HUES48 (cell line): ENCODE measurements at regions not wholly inside any gene's neighbourhood (a gene's known extent, or its start where the extent isn't known, plus 50 kb on each side); places are given as distances from the start of the nearest gene placed in this dataset.

Source experiments
- H3K27ac ChIP-seq: one replicate; pipeline ENCODE4 v1.7.0; 2013; ENCODE audit warnings: low read depth, low read length, inconsistent platforms
- H3K27me3 ChIP-seq: 2 replicates; pipeline ENCODE4 v1.6.1; 2013; ENCODE audit warnings: mild to moderate bottlenecking, low read length; ENCODE audit not compliant: control insufficient read depth, insufficient read depth
- H3K36me3 ChIP-seq: 2 replicates; pipeline ENCODE4 v1.6.1; 2013; ENCODE audit warnings: low read length; ENCODE audit not compliant: control insufficient read depth, insufficient read depth
- H3K4me1 ChIP-seq: 2 replicates; pipeline ENCODE4 v1.6.1; 2013; ENCODE audit warnings: mild to moderate bottlenecking, low read length; ENCODE audit not compliant: control insufficient read depth, insufficient read depth
- H3K4me3 ChIP-seq: 2 replicates; pipeline ENCODE4 v1.5.1; 2013; ENCODE audit warnings: mild to moderate bottlenecking, low read depth, low read length
- H3K9ac ChIP-seq: 2 replicates; pipeline ENCODE4 v1.6.1; 2013; ENCODE audit warnings: mild to moderate bottlenecking, low read depth, low read length, moderate library complexity
- H3K9me3 ChIP-seq: 2 replicates; pipeline ENCODE4 v1.6.1; 2013; ENCODE audit warnings: low read length; ENCODE audit not compliant: control insufficient read depth, insufficient read depth

DNA sequence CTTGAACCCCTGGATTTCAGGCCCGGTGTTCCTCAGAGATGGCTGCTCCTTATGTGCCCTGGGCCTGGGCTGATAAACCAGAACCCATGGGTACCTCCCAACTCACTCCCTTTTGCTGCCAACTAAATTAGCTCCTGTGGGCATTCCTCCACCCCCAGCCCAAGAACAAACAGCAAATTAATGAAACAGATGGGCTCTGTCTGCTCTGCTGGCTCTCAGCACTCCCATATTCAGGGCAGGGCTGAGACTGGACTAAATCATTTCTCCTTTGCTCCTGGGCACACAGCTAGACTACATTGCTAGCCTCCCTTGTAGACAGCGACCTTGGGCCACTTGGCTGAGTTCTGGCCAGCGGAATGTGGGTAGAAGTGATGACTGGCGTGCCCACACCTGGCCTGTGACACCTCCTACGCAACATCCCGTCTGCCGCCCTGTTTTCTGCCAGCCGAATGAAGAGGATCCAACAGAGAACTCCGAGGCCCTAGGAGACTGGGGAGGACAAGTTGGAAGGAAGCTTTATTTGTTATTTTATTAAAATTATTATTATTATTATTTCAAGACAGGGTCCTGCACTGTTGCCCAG is 101.9 kb upstream of the DISP3 start:
- no peak overlapping the region for H3K27ac ChIP-seq
- no peak overlapping the region for H3K9ac ChIP-seq
- no peaks in the 10 kb centered on the region for H3K36me3 ChIP-seq
- H3K4me3 ChIP-seq: no peak overlapping the region
- H3K4me1 ChIP-seq: peaks cover 7% of the 10 kb centered on the region; the same call in 1 of the 2 replicates
- H3K9me3 ChIP-seq: no peaks in the 10 kb centered on the region
- no peaks in the 10 kb centered on the region for H3K27me3 ChIP-seq

DNA sequence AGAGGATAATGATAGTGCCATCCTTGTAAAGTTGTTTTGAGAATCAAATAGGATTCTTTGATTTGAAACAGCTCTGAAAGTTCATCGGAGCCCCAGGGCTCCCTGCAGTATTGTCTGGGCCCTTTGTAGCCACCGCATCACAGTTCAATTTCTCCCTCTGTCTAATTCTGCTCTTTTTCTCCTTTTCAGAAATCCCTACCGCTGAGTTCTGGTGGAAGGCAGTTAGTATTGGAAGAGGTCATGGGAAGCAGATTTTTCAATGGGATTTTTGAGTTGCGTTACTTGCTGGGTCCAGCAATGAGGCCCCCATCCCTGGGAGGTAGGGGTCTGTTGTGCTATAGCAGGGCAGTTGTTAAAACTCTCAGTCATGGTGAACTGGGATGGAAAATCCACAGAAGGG is 101.0 kb upstream of the DISP3 start:
- H3K9ac ChIP-seq: no peak overlapping the region
- 0 out of 2 replicates have a peak, but pooled peaks cover 4% of the 10 kb centered on the region for H3K4me1 ChIP-seq
- H3K36me3 ChIP-seq: no peaks in the 10 kb centered on the region
- no peak overlapping the region for H3K27ac ChIP-seq
- no peaks in the 10 kb centered on the region for H3K9me3 ChIP-seq
- no peaks in the 10 kb centered on the region for H3K27me3 ChIP-seq
- H3K4me3 ChIP-seq: no peak overlapping the region

DNA sequence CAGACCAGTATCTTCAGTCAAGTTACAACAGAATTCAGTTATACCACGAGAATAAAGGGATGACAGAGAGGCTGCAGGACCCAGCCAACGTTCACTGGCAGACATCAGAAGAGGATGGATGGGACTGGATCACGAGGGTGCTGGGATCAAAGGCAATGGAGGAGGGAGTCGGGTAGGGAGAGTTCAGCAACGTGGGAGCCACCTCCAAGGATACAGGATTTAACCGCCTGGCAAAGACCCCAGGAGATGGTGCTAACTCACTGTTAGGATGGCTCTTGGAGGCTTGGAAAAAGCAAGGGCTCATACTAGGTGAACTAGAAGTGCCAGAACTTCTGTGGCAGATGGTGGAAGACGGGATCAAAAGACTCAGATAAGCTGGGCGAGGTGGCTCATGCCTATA is 99.1 kb upstream of the DISP3 start:
- H3K9me3 ChIP-seq: no peaks in the 10 kb centered on the region
- H3K27me3 ChIP-seq: no peaks in the 10 kb centered on the region
- no peaks in the 10 kb centered on the region for H3K36me3 ChIP-seq
- H3K27ac ChIP-seq: no peak overlapping the region
- H3K4me1 ChIP-seq: no peaks in the 10 kb centered on the region
- no peak overlapping the region for H3K9ac ChIP-seq
- no peak overlapping the region for H3K4me3 ChIP-seq

DNA sequence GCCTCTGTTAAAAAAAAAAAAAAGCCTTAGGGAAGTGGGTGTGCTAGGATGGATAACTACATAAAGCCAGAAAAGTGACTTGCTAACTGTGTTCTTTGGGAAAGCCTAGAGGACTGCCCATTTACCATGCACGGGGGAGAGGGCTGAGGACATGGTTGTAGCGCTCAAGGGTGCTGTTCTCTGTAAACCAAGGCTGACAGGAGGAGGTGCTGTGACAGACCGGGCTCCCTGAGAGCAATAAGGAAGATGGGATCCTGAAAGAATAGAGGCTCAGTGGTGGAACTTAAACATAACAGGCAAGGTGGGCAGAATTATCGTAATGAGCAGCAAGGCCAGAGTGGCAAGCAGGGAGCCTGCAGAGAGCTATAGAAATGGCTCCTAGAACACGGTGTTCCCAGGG is 98.5 kb upstream of the DISP3 start:
- no peaks in the 10 kb centered on the region for H3K36me3 ChIP-seq
- no peaks in the 10 kb centered on the region for H3K9me3 ChIP-seq
- no peak overlapping the region for H3K27ac ChIP-seq
- H3K9ac ChIP-seq: no peak overlapping the region
- no peaks in the 10 kb centered on the region for H3K27me3 ChIP-seq
- H3K4me1 ChIP-seq: no peaks in the 10 kb centered on the region; the same call in 1 of the 2 replicates
- H3K4me3 ChIP-seq: no peak overlapping the region

DNA sequence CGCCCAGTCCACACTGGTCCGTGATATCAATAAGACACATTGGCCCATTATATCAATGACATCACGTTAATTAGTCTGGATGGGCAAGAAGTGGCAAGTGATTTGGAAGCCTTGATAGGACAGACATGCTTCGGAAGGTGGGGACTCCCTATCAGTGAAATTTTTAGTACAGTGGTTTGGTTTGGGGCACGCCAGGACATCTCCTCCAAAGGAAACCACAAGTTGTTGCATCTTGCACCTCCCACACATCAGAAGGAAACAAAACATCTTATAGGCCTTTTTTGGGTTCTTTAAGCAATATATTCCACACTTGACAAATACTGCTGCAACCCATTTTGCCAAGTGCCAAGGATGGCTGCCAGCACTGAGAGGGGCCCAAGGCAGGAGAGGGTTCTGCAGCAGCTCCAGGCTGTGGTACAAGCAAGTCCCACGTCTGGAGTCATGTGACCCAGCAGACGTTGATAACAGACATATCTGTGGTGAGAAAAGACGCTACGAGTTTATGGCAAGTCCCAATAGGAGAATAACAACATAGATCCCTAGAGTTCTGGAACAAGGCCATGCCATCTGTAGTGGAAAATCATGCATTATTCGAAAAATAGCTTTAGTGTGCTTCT is 95.3 kb upstream of the DISP3 start:
- no peak overlapping the region for H3K27ac ChIP-seq
- H3K4me3 ChIP-seq: no peak overlapping the region
- H3K4me1 ChIP-seq: no peaks in the 10 kb centered on the region; the same call in 1 of the 2 replicates
- no peak overlapping the region for H3K9ac ChIP-seq
- no peaks in the 10 kb centered on the region for H3K36me3 ChIP-seq
- no peaks in the 10 kb centered on the region for H3K9me3 ChIP-seq
- no peaks in the 10 kb centered on the region for H3K27me3 ChIP-seq

DNA sequence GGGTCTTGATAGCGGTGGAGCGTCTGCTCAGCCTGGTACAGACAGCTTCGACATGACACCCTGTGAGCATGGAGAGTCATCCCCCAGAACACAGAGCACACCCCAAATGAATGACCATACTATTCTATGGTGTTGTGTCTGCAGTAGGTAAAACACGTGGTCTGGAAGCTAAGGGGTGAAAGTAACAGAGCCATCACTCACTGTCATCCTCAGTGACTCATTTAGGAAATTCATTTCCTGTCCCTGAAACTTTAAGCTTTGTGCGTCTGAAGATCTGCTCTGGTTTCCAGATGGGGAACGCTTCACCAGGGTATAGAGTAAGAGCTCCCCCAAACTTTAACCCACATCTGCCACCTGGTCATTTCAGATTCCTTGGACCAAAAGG is 94.8 kb upstream of the DISP3 start:
- no peak overlapping the region for H3K4me3 ChIP-seq
- H3K4me1 ChIP-seq: no peaks in the 10 kb centered on the region; the same call in 1 of the 2 replicates
- H3K9ac ChIP-seq: no peak overlapping the region
- H3K36me3 ChIP-seq: no peaks in the 10 kb centered on the region
- no peaks in the 10 kb centered on the region for H3K9me3 ChIP-seq
- H3K27ac ChIP-seq: no peak overlapping the region
- no peaks in the 10 kb centered on the region for H3K27me3 ChIP-seq

DNA sequence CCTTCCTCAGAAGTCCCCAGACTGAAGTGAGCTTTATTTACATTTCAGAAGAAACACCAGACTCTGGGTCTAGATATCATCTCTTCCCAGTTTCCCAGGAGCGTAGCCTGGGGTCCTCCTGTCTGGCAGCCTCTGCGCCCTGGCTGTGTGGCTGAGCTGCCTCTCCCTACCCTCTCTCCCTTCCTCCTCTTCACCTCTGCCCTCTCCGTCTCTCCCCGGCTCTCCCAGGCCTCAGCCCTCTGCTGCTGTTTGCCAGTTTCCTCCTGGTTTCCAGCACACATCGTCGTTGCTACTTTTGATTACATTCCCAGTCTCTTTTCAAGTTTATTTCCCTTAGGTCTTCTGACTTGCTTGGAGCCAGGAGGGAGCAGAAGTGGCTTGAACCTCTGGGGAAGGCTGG is 91.1 kb upstream of the DISP3 start:
- peaks cover 5% of the 10 kb centered on the region for H3K4me1 ChIP-seq
- H3K9ac ChIP-seq: no peak overlapping the region
- no peaks in the 10 kb centered on the region for H3K36me3 ChIP-seq
- no peaks in the 10 kb centered on the region for H3K27me3 ChIP-seq
- no peak overlapping the region for H3K27ac ChIP-seq
- no peaks in the 10 kb centered on the region for H3K9me3 ChIP-seq
- no peak overlapping the region for H3K4me3 ChIP-seq

DNA sequence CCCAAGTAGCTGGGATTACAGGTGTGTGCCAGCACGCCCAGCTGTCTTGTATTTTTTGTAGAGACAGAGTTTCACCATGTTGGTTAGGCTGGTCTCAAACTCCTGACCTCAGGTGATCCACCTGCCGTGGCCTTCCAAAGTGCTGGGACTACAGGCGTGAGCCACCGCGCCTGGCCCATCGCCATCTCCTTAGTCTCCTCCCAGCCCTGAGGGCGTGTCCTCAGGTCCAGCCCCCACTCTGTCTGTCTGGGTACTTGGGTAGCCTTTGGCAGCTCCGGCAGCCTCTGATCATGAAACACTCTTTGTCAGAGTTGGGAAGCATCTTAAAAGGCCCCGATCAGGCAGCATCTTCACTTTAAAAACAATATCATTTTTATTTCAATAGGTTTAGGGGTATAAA is 90.3 kb upstream of the DISP3 start:
- H3K4me3 ChIP-seq: no peak overlapping the region
- no peak overlapping the region for H3K27ac ChIP-seq
- no peak overlapping the region for H3K9ac ChIP-seq
- H3K9me3 ChIP-seq: no peaks in the 10 kb centered on the region
- no peaks in the 10 kb centered on the region for H3K36me3 ChIP-seq
- H3K27me3 ChIP-seq: no peaks in the 10 kb centered on the region
- peaks cover 5% of the 10 kb centered on the region for H3K4me1 ChIP-seq

DNA sequence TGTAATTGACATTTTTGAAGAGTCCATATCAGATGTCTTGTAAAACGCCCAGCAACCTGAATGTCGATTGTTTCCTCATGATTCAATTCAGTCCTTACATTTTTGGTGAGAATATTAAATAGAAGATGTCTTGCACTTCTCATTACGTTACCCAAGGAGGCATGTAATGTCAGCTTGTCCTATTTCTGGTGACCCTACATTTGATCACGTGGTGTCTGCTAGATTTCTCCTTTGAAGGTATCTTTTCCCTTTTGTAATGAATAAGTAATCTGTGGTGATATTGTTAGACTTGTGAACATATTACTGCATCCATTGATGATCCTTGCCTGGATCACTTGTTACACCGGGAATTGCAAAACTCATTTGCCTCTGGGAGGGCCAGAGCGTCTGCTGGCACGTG is 87.6 kb upstream of the DISP3 start:
- no peak overlapping the region for H3K27ac ChIP-seq
- H3K4me1 ChIP-seq: peaks cover 5% of the 10 kb centered on the region; the same call in 1 of the 2 replicates
- no peak overlapping the region for H3K4me3 ChIP-seq
- no peak overlapping the region for H3K9ac ChIP-seq
- H3K9me3 ChIP-seq: no peaks in the 10 kb centered on the region
- H3K27me3 ChIP-seq: no peaks in the 10 kb centered on the region
- H3K36me3 ChIP-seq: no peaks in the 10 kb centered on the region

DNA sequence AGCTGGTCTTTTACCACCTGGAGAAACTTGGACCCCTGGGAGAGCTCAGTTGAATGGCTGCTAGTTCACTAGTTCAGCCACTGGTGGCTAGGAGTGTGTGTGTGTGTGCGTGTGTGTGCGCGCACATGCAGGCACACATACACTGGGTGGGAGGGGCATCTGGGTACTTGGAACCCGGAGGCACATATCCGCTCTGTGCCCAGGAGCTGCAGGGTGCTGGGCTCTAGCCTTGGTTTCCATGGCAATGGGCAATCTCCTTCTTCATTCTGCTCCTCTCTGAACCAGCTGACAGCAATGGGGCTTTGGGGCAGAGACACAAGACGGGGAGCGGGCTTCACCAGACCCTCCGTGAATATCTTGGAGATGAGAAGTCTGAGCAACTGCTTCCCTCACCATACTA is 87.1 kb upstream of the DISP3 start:
- Histone ChIP-seq H3K9me3 (no peaks in the 10 kb centered on the region), H3K9ac (no peak overlapping the region), H3K4me3 (no peak overlapping the region), H3K27ac (no peak overlapping the region), H3K4me1 (peaks cover 5% of the 10 kb centered on the region; the same call in 1 of the 2 replicates), H3K36me3 (no peaks in the 10 kb centered on the region), H3K27me3 (no peaks in the 10 kb centered on the region)

DNA sequence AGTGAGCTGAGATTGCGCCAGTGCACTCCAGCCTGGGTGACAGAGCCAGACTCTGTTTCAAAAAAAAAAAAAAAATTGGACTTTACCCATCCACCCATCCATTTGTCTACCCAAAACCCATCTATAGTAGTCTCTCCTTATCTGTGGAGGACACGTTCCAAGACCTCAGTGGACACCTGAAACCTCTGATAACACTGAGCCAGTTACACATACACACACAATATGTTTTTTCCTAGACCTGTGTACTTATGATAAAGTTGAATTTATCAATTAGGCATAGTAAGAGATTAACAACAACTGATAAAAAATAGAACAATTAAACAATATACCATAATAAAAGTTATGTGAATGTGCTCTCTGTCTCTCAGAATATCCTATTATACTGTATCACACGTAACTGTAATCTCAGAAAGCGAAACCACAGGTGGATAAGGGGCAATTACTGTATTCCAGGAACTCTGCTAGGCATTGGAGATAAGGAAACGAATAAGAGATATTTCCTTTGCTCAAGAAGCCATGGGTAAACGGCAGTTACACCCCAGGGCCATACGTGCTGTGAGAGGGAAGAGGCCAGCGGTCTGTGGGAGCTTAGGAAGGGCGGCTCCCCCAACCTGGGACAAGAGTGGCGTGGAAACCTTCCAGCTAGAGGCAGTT is 84.2 kb upstream of the DISP3 start:
- H3K9ac ChIP-seq: no peak overlapping the region
- peaks cover 5% of the 10 kb centered on the region for H3K4me1 ChIP-seq
- no peaks in the 10 kb centered on the region for H3K27me3 ChIP-seq
- H3K9me3 ChIP-seq: no peaks in the 10 kb centered on the region
- no peak overlapping the region for H3K27ac ChIP-seq
- no peaks in the 10 kb centered on the region for H3K36me3 ChIP-seq
- H3K4me3 ChIP-seq: no peak overlapping the region
